HCT116 (cell line): ENCODE measurements at regions not wholly inside any gene's neighbourhood (a gene's known extent, or its start where the extent isn't known, plus 50 kb on each side); places are given as distances from the start of the nearest gene placed in this dataset.

Experiments used
- ATAC-seq: fragments of 200-7000 bp; cut with Tn5 transposase; 2 replicates; pipeline ENCODE4 v1.9.1; 2020; ENCODE audit warnings: mild to moderate bottlenecking, moderate library complexity
- BruUV-seq: library from RNA; stranded (reverse); fragments of 400-500 nt; replicated peaks from 2 replicates; lab custom pipeline; 2021; lab: Mats Ljungman, UMichigan
- CTCF ChIA-PET: fragments of 300-600 bp; sonication (Branson Sonifier 250); formaldehyde crosslinking; loops from one replicate; lab custom pipeline; 2021; ENCODE audit warnings: antibody characterized with exemption; lab: Charles Lee
- POLR2A ChIA-PET: fragments of 300-600, 350-600 bp; sonication (Branson Sonifier 250); formaldehyde crosslinking; loops from one replicate; lab custom pipeline; 2021; ENCODE audit warnings: antibody characterized with exemption; lab: Charles Lee
- RAD21 ChIA-PET, 2 experiments: fragments of 300-600 bp; sonication (Branson Sonifier 250); formaldehyde crosslinking; loops; one replicate each; lab custom pipeline; 2023; ENCODE audit warnings: low total read pairs in 2 of 2; ENCODE audit not compliant: uncharacterized antibody in 2 of 2, unreplicated experiment in 2 of 2, low non-redundant PET in 1 of 2; lab: Charles Lee
- DNase-seq: peaks from one replicate; pipeline ENCODE4 v3.0.0-alpha.2; 2010; ENCODE audit warnings: low read depth, low spot score
- H2AFZ ChIP-seq: fragments of 200-600 bp; shearing (Covaris generic), sonication (generic); 2 replicates; pipeline ENCODE4 v1.6.1; 2017; ENCODE audit warnings: low read depth, mixed run types, mixed read lengths, antibody characterized with exemption, low read length; ENCODE audit not compliant: poor library complexity, severe bottlenecking
- H3K27ac ChIP-seq: 2 replicates; pipeline ENCODE4 v1.5.1; 2012; ENCODE audit warnings: low read depth, low read length
- H3K27me3 ChIP-seq: fragments of 200-600 bp; sonication (generic); 2 replicates; pipeline ENCODE4 v1.6.1; 2016; ENCODE audit warnings: mixed run types, low read length, mixed read lengths; ENCODE audit not compliant: insufficient read depth
- H3K36me3 ChIP-seq, 2 experiments: fragments of 200-500 bp in 1 of 2; fragments of 200-600 bp in 1 of 2; sonication (Bioruptor generic) in 1 of 2; sonication (generic) in 1 of 2; 2 replicates each; pipeline versions ENCODE4 v1.5.1 to v1.6.1; 2014 to 2016; ENCODE audit warnings: low read length in 2 of 2, inconsistent platforms in 1 of 2, mixed read lengths in 1 of 2, mixed run types in 1 of 2; ENCODE audit not compliant: insufficient read depth in 2 of 2, control insufficient read depth in 1 of 2
- H3K4me1 ChIP-seq, 2 experiments: fragments of 200-600 bp in 1 of 2; sonication (generic) in 1 of 2; 2 replicates each; pipeline versions ENCODE4 v1.5.1 to v1.6.1; 2012 to 2017; ENCODE audit warnings: low read length in 2 of 2, inconsistent platforms in 1 of 2, mild to moderate bottlenecking in 1 of 2, mixed read lengths in 1 of 2, mixed run types in 1 of 2, moderate library complexity in 1 of 2; ENCODE audit not compliant: insufficient read depth in 2 of 2, control insufficient read depth in 1 of 2
- H3K4me2 ChIP-seq: fragments of 200-600 bp; sonication (generic); 2 replicates; pipeline ENCODE4 v1.6.1; 2017; ENCODE audit warnings: mixed run types, low read length, mixed read lengths
- H3K4me3 ChIP-seq, 2 experiments: fragments of 200-600 bp in 1 of 2; sonication (generic) in 1 of 2; replicated peaks in 1 of 2; 2 replicates each; pipeline ENCODE4 v1.5.1; 2011 to 2016; ENCODE audit warnings: low read length in 2 of 2, control low read depth in 1 of 2, low read depth in 1 of 2, mild to moderate bottlenecking in 1 of 2, mixed read lengths in 1 of 2, mixed run types in 1 of 2
- H3K79me2 ChIP-seq: fragments of 200-600 bp; sonication (generic); 2 replicates; pipeline ENCODE4 v1.6.1; 2017; ENCODE audit warnings: mild to moderate bottlenecking, mixed run types, low read length, moderate library complexity, mixed read lengths; ENCODE audit not compliant: insufficient read depth
- H3K9ac ChIP-seq: fragments of 200-600 bp; sonication (generic); 2 replicates; pipeline ENCODE4 v1.6.1; 2016; ENCODE audit warnings: low read length, mixed read lengths
- H3K9me2 ChIP-seq: fragments of 200-600 bp; sonication (generic), shearing (Covaris generic); 2 replicates; pipeline ENCODE4 v1.6.1; 2017; ENCODE audit warnings: mixed run types, mild to moderate bottlenecking, moderate library complexity; ENCODE audit not compliant: insufficient read depth
- H3K9me3 ChIP-seq, 2 experiments: fragments of 200-500 bp in 1 of 2; fragments of 200-600 bp in 1 of 2; sonication (Bioruptor generic) in 1 of 2; sonication (generic) in 1 of 2; 2 replicates each; pipeline ENCODE4 v1.6.1; 2014 to 2017; ENCODE audit warnings: low read length in 2 of 2, mixed read lengths in 2 of 2, inconsistent platforms in 1 of 2, low read depth in 1 of 2, mild to moderate bottlenecking in 1 of 2, mixed run types in 1 of 2, moderate library complexity in 1 of 2; ENCODE audit not compliant: control insufficient read depth in 1 of 2, insufficient read depth in 1 of 2
- H4K20me1 ChIP-seq: fragments of 200-600 bp; sonication (generic), shearing (Covaris generic); 2 replicates; pipeline ENCODE4 v1.6.1; 2017; ENCODE audit warnings: mixed run types, mild to moderate bottlenecking, moderate library complexity; ENCODE audit not compliant: insufficient read depth
- CBX3 ChIP-seq: IDR thresholded peaks from 2 replicates; pipeline ENCODE4 v1.6.1; 2012; ENCODE audit warnings: low read depth
- CEBPB ChIP-seq: IDR thresholded peaks from 2 replicates; pipeline ENCODE4 v1.6.1; 2012; ENCODE audit warnings: low read depth
- EGR1 ChIP-seq: IDR thresholded peaks from 2 replicates; pipeline ENCODE4 v1.6.1; 2012; ENCODE audit warnings: low read depth
- ELF1 ChIP-seq: IDR thresholded peaks from 2 replicates; pipeline ENCODE4 v1.6.1; 2012; ENCODE audit warnings: low read depth, borderline replicate concordance
- EZH2phosphoT487 ChIP-seq: fragments of 200-600 bp; IDR thresholded peaks from 2 replicates; pipeline ENCODE4 v1.6.1; 2018; ENCODE audit warnings: antibody characterized with exemption, borderline replicate concordance
- FOSL1 ChIP-seq: IDR thresholded peaks from 2 replicates; pipeline ENCODE4 v1.6.1; 2012; ENCODE audit warnings: low read depth
- JUND ChIP-seq: IDR thresholded peaks from 2 replicates; pipeline ENCODE4 v1.6.1; 2012
- POLR2A ChIP-seq: IDR thresholded peaks from 2 replicates; pipeline ENCODE4 v1.7.0; 2011; ENCODE audit warnings: borderline replicate concordance; ENCODE audit not compliant: insufficient read depth, insufficient read length; ENCODE audit errors: extremely low read depth
- POLR2AphosphoS5 ChIP-seq: IDR thresholded peaks from 2 replicates; pipeline ENCODE4 v1.6.1; 2011; ENCODE audit warnings: mild to moderate bottlenecking, low read depth, low read length, moderate library complexity
- RAD21 ChIP-seq: IDR thresholded peaks from 2 replicates; pipeline ENCODE4 v1.6.1; 2012; ENCODE audit warnings: low read depth, mild to moderate bottlenecking
- SP1 ChIP-seq: IDR thresholded peaks from 2 replicates; pipeline ENCODE4 v1.6.1; 2012; ENCODE audit warnings: low read depth
- SRF ChIP-seq: IDR thresholded peaks from 2 replicates; pipeline ENCODE4 v1.6.1; 2012; ENCODE audit warnings: low read depth
- YY1 ChIP-seq: IDR thresholded peaks from 2 replicates; pipeline ENCODE4 v1.6.1; 2011; ENCODE audit warnings: low read length, low read depth, moderate library complexity, mild to moderate bottlenecking; ENCODE audit not compliant: insufficient replicate concordance; ENCODE audit errors: extremely low read depth
- ZFX ChIP-seq: fragments of 450-650 bp; IDR thresholded peaks from 2 replicates; pipeline ENCODE4 v1.6.1; 2017
- ZNF274 ChIP-seq: fragments of 200-500 bp; sonication (Bioruptor generic); IDR thresholded peaks from 2 replicates; pipeline ENCODE4 v1.6.1; 2014; ENCODE audit warnings: mild to moderate bottlenecking, low read depth, low read length, inconsistent platforms
- intact Hi-C: fragments of 100-400 bp; cut with micrococcal nuclease; formaldehyde crosslinking; loops from 2 replicates; pipeline ENCODE4 v1.10.0; 2022
- TF ChIP-seq, protein P1 (sequence below): IDR thresholded peaks from 2 replicates; pipeline ENCODE4 v1.6.1; 2011; ENCODE audit warnings: mild to moderate bottlenecking, low read length, moderate library complexity; ENCODE audit not compliant: insufficient replicate concordance; ENCODE audit errors: extremely low read depth
- TF ChIP-seq, protein P2 (sequence below), 3 experiments: fragments of 200-600 bp in 1 of 3; sonication (generic) in 1 of 3; IDR thresholded peaks in 2 of 3; conservative IDR thresholded peaks in 1 of 3; 2 replicates each; pipeline ENCODE4 v1.5.1; 2012 to 2017; ENCODE audit warnings: low read depth in 2 of 3, low read length in 2 of 3, antibody characterized with exemption in 1 of 3, borderline replicate concordance in 1 of 3, control low read depth in 1 of 3, mild to moderate bottlenecking in 1 of 3, mixed read lengths in 1 of 3, mixed run types in 1 of 3, moderate library complexity in 1 of 3; ENCODE audit not compliant: insufficient read depth in 1 of 3
- TF ChIP-seq, protein P3 (sequence below): IDR thresholded peaks from 2 replicates; pipeline ENCODE4 v1.6.1; 2012

DNA sequence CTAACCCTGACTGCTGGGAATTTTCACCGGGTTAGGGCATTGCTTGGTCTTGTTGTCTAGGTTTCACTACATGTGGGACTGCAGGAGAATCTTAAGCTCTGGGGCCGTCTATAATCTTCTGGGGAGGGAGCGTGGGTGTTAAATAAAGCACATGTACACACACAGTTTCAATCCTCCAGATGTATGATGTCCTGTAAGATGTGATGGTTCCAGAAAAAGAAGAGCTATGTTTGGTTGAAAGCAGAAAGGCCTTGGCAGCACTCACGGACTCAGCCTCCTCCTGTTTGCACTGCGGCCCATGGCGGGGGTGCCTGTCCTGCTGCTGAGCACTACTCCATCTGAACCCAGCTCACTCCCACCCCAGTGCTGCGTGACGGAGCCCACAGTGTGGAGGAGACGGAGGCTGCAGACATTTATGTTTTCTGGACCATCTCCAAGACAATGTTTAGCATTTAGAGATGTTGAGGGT, 343.5 kb downstream of the TEX29 start:
- Histone ChIP-seq H3K36me3 (no peaks in the 10 kb centered on the region), H3K4me3 (no peak overlapping the region), H4K20me1 (no peaks in the 10 kb centered on the region), H3K4me2 (no peak overlapping the region), H3K9ac (no peak overlapping the region), H2AFZ (no peak overlapping the region), H3K9me2 (no peaks in the 10 kb centered on the region), H3K79me2 (no peaks in the 10 kb centered on the region), H3K4me1 (no peaks in the 10 kb centered on the region), H3K27me3 (peaks cover 20% of the 10 kb centered on the region; the same call in 1 of the 2 replicates), H3K27ac (no peak overlapping the region), H3K9me3 (no peaks in the 10 kb centered on the region)
- DNase-seq (no peak), ATAC-seq (no peak)
- ChIA-PET CTCF (no interaction called here), POLR2A (no interaction called here), RAD21 (no interaction called here)
- no TSS peak for BruUV-seq
- intact Hi-C loops: no loop called here
- TF ChIP-seq, protein P1, sequence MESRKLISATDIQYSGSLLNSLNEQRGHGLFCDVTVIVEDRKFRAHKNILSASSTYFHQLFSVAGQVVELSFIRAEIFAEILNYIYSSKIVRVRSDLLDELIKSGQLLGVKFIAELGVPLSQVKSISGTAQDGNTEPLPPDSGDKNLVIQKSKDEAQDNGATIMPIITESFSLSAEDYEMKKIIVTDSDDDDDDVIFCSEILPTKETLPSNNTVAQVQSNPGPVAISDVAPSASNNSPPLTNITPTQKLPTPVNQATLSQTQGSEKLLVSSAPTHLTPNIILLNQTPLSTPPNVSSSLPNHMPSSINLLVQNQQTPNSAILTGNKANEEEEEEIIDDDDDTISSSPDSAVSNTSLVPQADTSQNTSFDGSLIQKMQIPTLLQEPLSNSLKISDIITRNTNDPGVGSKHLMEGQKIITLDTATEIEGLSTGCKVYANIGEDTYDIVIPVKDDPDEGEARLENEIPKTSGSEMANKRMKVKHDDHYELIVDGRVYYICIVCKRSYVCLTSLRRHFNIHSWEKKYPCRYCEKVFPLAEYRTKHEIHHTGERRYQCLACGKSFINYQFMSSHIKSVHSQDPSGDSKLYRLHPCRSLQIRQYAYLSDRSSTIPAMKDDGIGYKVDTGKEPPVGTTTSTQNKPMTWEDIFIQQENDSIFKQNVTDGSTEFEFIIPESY: no peak
- TF ChIP-seq ZNF274 (no peak), CBX3 (no peak), SP1 (no peak), EZH2phosphoT487 (no peak), ZFX (no peak), RAD21 (no peak), POLR2AphosphoS5 (no peak), ELF1 (no peak), POLR2A (no peak), FOSL1 (no peak), JUND (no peak), SRF (no peak), EGR1 (no peak), CEBPB (no peak), YY1 (no peak)
- TF ChIP-seq, protein P2, sequence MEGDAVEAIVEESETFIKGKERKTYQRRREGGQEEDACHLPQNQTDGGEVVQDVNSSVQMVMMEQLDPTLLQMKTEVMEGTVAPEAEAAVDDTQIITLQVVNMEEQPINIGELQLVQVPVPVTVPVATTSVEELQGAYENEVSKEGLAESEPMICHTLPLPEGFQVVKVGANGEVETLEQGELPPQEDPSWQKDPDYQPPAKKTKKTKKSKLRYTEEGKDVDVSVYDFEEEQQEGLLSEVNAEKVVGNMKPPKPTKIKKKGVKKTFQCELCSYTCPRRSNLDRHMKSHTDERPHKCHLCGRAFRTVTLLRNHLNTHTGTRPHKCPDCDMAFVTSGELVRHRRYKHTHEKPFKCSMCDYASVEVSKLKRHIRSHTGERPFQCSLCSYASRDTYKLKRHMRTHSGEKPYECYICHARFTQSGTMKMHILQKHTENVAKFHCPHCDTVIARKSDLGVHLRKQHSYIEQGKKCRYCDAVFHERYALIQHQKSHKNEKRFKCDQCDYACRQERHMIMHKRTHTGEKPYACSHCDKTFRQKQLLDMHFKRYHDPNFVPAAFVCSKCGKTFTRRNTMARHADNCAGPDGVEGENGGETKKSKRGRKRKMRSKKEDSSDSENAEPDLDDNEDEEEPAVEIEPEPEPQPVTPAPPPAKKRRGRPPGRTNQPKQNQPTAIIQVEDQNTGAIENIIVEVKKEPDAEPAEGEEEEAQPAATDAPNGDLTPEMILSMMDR (IDR thresholded peaks at IDR 0.05 in 2 of 3, conservative IDR thresholded peaks at IDR 0.05 in 1 of 3; ENCODE audit: borderline replicate concordance in 1 of 3, insufficient read depth in 1 of 3, low read depth in 2 of 3, low read length in 2 of 3): no peak
- TF ChIP-seq, protein P3, sequence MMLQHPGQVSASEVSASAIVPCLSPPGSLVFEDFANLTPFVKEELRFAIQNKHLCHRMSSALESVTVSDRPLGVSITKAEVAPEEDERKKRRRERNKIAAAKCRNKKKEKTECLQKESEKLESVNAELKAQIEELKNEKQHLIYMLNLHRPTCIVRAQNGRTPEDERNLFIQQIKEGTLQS: no peak
